HUES64 (cell line): ENCODE measurements at regions not wholly inside any gene's neighbourhood (a gene's known extent, or its start where the extent isn't known, plus 50 kb on each side); places are given as distances from the start of the nearest gene placed in this dataset.

ENCODE experiments used
- H3K27ac ChIP-seq: 2 replicates; pipeline ENCODE4 v1.7.0; 2013; ENCODE audit warnings: low read depth, low read length, inconsistent platforms
- H3K27me3 ChIP-seq: 2 replicates; pipeline ENCODE4 v1.6.1; 2013; ENCODE audit warnings: mild to moderate bottlenecking, low read length; ENCODE audit not compliant: insufficient read depth
- H3K36me3 ChIP-seq: 2 replicates; pipeline ENCODE4 v1.6.1; 2013; ENCODE audit warnings: mild to moderate bottlenecking, low read length; ENCODE audit not compliant: insufficient read depth
- H3K4me1 ChIP-seq: 2 replicates; pipeline ENCODE4 v1.6.1; 2013; ENCODE audit warnings: mild to moderate bottlenecking, low read length, moderate library complexity; ENCODE audit not compliant: insufficient read depth
- H3K4me3 ChIP-seq: 2 replicates; pipeline ENCODE4 v1.5.1; 2013; ENCODE audit warnings: mild to moderate bottlenecking, low read length, moderate library complexity
- H3K9ac ChIP-seq: 2 replicates; pipeline ENCODE4 v1.6.1; 2013; ENCODE audit warnings: mild to moderate bottlenecking, low read depth, low read length
- H3K9me3 ChIP-seq: 2 replicates; pipeline ENCODE4 v1.6.1; 2013; ENCODE audit warnings: low read depth, low read length; ENCODE audit not compliant: insufficient read depth
- WGBS: fragments of 150-250, 120-280 bp; methylation state at CpG from one replicate; pipeline ENCODE4 v1.1.7; 2013; ENCODE audit warnings: missing lambda C conversion rate; 5-methylcytosine and 5-hydroxymethylcytosine counted together

- no peak overlapping the region for H3K27ac ChIP-seq
- no peaks in the 10 kb centered on the region for H3K36me3 ChIP-seq
- WGBS, result 85% methylated on average over 2 of the region's 2 CpGs
- H3K9me3 ChIP-seq, result no peaks in the 10 kb centered on the region
- no peak overlapping the region for H3K9ac ChIP-seq
- H3K4me3 ChIP-seq, result no peak overlapping the region
- no peaks in the 10 kb centered on the region for H3K27me3 ChIP-seq
- H3K4me1 ChIP-seq, result no peaks in the 10 kb centered on the region
Measured at GRCh38 chr16:59148769-59149155, 414.6 kb upstream of the GOT2 start.

DNA sequence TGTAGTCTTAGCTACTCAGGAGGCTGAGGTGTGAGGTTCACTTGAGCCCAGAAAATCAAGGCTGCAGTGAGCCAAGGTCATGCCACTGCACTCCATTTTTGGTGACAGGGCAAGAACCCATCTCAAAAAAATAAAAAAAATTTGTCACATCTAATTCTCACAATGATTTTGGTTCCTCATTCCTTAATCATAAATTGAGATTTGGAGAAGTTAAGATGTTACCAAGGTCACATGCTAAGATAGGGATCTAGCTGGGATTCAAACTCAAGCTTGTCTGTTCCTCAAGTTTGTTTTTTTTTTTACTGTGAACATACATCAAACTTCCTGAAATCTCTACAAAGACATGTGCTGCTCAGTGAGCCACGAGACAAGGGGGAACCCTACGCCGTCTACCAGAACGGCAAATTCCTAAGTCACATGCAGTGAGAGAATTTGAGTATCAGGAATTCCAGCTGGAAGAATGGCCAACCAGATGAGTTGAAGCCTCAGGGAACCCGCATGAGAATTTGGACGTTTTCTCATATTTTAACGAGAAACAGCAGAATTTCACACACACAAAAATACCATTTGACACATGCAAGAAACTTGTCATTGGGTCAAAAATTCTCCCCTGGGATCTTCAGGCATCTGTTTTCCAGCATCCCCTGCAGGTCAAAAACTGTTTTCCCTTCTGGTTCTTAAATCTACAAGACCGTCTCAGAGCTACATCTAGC lies 414.1 kb upstream of the GOT2 start:
- no peaks in the 10 kb centered on the region for H3K9me3 ChIP-seq
- H3K4me1 ChIP-seq, result no peaks in the 10 kb centered on the region
- H3K36me3 ChIP-seq, result no peaks in the 10 kb centered on the region
- no peak overlapping the region for H3K9ac ChIP-seq
- no peak overlapping the region for H3K4me3 ChIP-seq
- H3K27me3 ChIP-seq, result no peaks in the 10 kb centered on the region
- 93% methylated on average over 8 of the region's 8 CpGs for WGBS
- no peak overlapping the region for H3K27ac ChIP-seq

- no peak overlapping the region for H3K9ac ChIP-seq
- no peaks in the 10 kb centered on the region for H3K27me3 ChIP-seq
- H3K27ac ChIP-seq, result no peak overlapping the region
- WGBS, result 97% methylated on average over 3 of the region's 3 CpGs
- H3K36me3 ChIP-seq, result no peaks in the 10 kb centered on the region
- no peaks in the 10 kb centered on the region for H3K4me1 ChIP-seq
- no peaks in the 10 kb centered on the region for H3K9me3 ChIP-seq
- H3K4me3 ChIP-seq, result no peak overlapping the region
Measured at GRCh38 chr16:59146140-59146539, 412.0 kb upstream of the GOT2 start.

GRCh38 chr16:59144841-59145240 lies 410.7 kb upstream of the GOT2 start:
- Histone ChIP-seq H3K9ac (no peak overlapping the region), H3K27me3 (no peaks in the 10 kb centered on the region), H3K36me3 (no peaks in the 10 kb centered on the region), H3K4me1 (no peaks in the 10 kb centered on the region), H3K9me3 (no peaks in the 10 kb centered on the region), H3K27ac (no peak overlapping the region), H3K4me3 (no peak overlapping the region)
- WGBS, result 96% methylated on average over 2 of the region's 2 CpGs

GRCh38 chr16:59144326-59144725 lies 410.2 kb upstream of the GOT2 start:
- no peak overlapping the region for H3K27ac ChIP-seq
- 86% methylated on average over 1 of the region's 1 CpG for WGBS
- no peaks in the 10 kb centered on the region for H3K36me3 ChIP-seq
- H3K4me1 ChIP-seq, result no peaks in the 10 kb centered on the region
- no peak overlapping the region for H3K9ac ChIP-seq
- no peaks in the 10 kb centered on the region for H3K27me3 ChIP-seq
- H3K4me3 ChIP-seq, result no peak overlapping the region
- no peaks in the 10 kb centered on the region for H3K9me3 ChIP-seq

- H3K27ac ChIP-seq, result no peak overlapping the region
- no peak overlapping the region for H3K4me3 ChIP-seq
- H3K9me3 ChIP-seq, result no peaks in the 10 kb centered on the region
- H3K36me3 ChIP-seq, result no peaks in the 10 kb centered on the region
- H3K9ac ChIP-seq, result no peak overlapping the region
- no peaks in the 10 kb centered on the region for H3K27me3 ChIP-seq
- H3K4me1 ChIP-seq, result 0 out of 2 replicates have a peak, but pooled peaks cover 9% of the 10 kb centered on the region
- no CpG with 5 or more reads among the region's 1 CpG for WGBS
Measured at GRCh38 chr16:59126486-59126885, 392.4 kb upstream of the GOT2 start.

GRCh38 chr16:59124056-59124455 lies 389.9 kb upstream of the GOT2 start:
- H3K9ac ChIP-seq, result no peak overlapping the region
- no peaks in the 10 kb centered on the region for H3K36me3 ChIP-seq
- H3K9me3 ChIP-seq, result no peaks in the 10 kb centered on the region
- no peaks in the 10 kb centered on the region for H3K27me3 ChIP-seq
- H3K4me3 ChIP-seq, result no peak overlapping the region
- 78% methylated on average over 2 of the region's 2 CpGs for WGBS
- no peak overlapping the region for H3K27ac ChIP-seq
- H3K4me1 ChIP-seq, result 0 out of 2 replicates have a peak, but pooled peaks cover 9% of the 10 kb centered on the region

- no peaks in the 10 kb centered on the region for H3K36me3 ChIP-seq
- H3K9ac ChIP-seq, result no peak overlapping the region
- H3K27ac ChIP-seq, result no peak overlapping the region
- no CpG with 5 or more reads among the region's 1 CpG for WGBS
- H3K4me1 ChIP-seq, result 0 out of 2 replicates have a peak, but pooled peaks cover 9% of the 10 kb centered on the region
- no peak overlapping the region for H3K4me3 ChIP-seq
- H3K9me3 ChIP-seq, result no peaks in the 10 kb centered on the region
- H3K27me3 ChIP-seq, result no peaks in the 10 kb centered on the region
Measured at GRCh38 chr16:59123479-59123878, 389.4 kb upstream of the GOT2 start.

- Histone ChIP-seq H3K9ac (no peak overlapping the region), H3K9me3 (no peaks in the 10 kb centered on the region), H3K4me1 (0 out of 2 replicates have a peak, but pooled peaks cover 9% of the 10 kb centered on the region), H3K27ac (no peak overlapping the region), H3K36me3 (no peaks in the 10 kb centered on the region), H3K27me3 (no peaks in the 10 kb centered on the region), H3K4me3 (no peak overlapping the region)
- 94% methylated on average over 1 of the region's 2 CpGs for WGBS
Measured at GRCh38 chr16:59122262-59122537, 388.1 kb upstream of the GOT2 start.

- Histone ChIP-seq H3K27me3 (no peaks in the 10 kb centered on the region), H3K9me3 (no peaks in the 10 kb centered on the region), H3K27ac (no peak overlapping the region), H3K9ac (no peak overlapping the region), H3K4me1 (0 out of 2 replicates have a peak, but pooled peaks cover 9% of the 10 kb centered on the region), H3K4me3 (no peak overlapping the region), H3K36me3 (no peaks in the 10 kb centered on the region)
Measured at GRCh38 chr16:59121411-59122261, 387.5 kb upstream of the GOT2 start.

GRCh38 chr16:59116744-59117143 lies 382.6 kb upstream of the GOT2 start:
- no peak overlapping the region for H3K9ac ChIP-seq
- 76% methylated on average over 2 of the region's 2 CpGs for WGBS
- H3K9me3 ChIP-seq, result no peaks in the 10 kb centered on the region
- H3K4me3 ChIP-seq, result no peak overlapping the region
- H3K4me1 ChIP-seq, result no peaks in the 10 kb centered on the region
- H3K27ac ChIP-seq, result no peak overlapping the region
- H3K36me3 ChIP-seq, result no peaks in the 10 kb centered on the region
- no peaks in the 10 kb centered on the region for H3K27me3 ChIP-seq
